ENCODE measurements at regions not wholly inside any gene's neighbourhood (a gene's known extent, or its start where the extent isn't known, plus 50 kb on each side); places are given as distances from the start of the nearest gene placed in this dataset.

DNA sequence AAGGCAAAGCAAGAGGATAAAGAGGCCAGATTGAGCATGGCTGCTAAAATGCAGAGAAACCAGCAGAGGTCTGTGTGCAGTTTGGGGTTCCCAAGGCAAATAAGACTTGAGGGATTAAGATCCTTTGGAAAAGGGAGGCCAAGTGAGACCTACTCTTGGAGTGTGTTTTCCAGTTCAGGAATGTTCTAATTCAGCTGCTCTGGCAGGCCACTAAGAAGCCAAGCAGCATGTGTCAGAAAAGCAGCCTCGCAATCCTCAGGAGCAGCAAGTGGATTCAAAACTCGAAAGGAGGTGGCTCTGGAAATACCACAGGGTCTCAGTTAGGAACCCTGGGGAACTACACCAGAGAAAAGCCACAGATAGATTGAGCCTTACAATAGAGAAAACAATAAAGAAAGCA is 569.2 kb downstream of the METTL4 start:
- TF ChIP-seq, protein P1, sequence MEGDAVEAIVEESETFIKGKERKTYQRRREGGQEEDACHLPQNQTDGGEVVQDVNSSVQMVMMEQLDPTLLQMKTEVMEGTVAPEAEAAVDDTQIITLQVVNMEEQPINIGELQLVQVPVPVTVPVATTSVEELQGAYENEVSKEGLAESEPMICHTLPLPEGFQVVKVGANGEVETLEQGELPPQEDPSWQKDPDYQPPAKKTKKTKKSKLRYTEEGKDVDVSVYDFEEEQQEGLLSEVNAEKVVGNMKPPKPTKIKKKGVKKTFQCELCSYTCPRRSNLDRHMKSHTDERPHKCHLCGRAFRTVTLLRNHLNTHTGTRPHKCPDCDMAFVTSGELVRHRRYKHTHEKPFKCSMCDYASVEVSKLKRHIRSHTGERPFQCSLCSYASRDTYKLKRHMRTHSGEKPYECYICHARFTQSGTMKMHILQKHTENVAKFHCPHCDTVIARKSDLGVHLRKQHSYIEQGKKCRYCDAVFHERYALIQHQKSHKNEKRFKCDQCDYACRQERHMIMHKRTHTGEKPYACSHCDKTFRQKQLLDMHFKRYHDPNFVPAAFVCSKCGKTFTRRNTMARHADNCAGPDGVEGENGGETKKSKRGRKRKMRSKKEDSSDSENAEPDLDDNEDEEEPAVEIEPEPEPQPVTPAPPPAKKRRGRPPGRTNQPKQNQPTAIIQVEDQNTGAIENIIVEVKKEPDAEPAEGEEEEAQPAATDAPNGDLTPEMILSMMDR (IDR thresholded peaks at IDR 0.05): no peak
- no peak for TF ChIP-seq POLR2A (IDR thresholded peaks at IDR 0.05)

Data from esophagus squamous epithelium (tissue), 4 donors.